Parathyroid adenoma (tissue), 2 donors: ENCODE measurements at regions not wholly inside any gene's neighbourhood (a gene's known extent, or its start where the extent isn't known, plus 50 kb on each side); places are given as distances from the start of the nearest gene placed in this dataset.

Source experiments
- H2AFZ ChIP-seq: fragments of 300-600 bp; sonication (generic); one replicate; pipeline ENCODE4 v1.7.0; 2017; ENCODE audit warnings: antibody characterized with exemption, mild to moderate bottlenecking
- H3K27ac ChIP-seq: fragments of 300-600 bp; sonication (generic); one replicate; pipeline ENCODE4 v1.7.0; 2017
- H3K27me3 ChIP-seq: fragments of 300-600 bp; sonication (generic); one replicate; pipeline ENCODE4 v1.7.0; 2017; ENCODE audit warnings: low read length; ENCODE audit not compliant: control insufficient read depth, insufficient read depth
- H3K36me3 ChIP-seq: fragments of 300-600 bp; sonication (generic); one replicate; pipeline ENCODE4 v1.7.0; 2017; ENCODE audit warnings: low read length; ENCODE audit not compliant: control insufficient read depth, insufficient read depth
- H3K4me1 ChIP-seq: fragments of 300-600 bp; sonication (generic); one replicate; pipeline ENCODE4 v1.7.0; 2017; ENCODE audit warnings: control low read depth
- H3K4me2 ChIP-seq: fragments of 300-600 bp; sonication (generic); one replicate; pipeline ENCODE4 v1.7.0; 2017; ENCODE audit warnings: low read length
- H3K4me3 ChIP-seq: fragments of 300-600 bp; sonication (generic); one replicate; pipeline ENCODE4 v1.7.0; 2017; ENCODE audit warnings: low read depth, low read length
- H3K79me2 ChIP-seq: fragments of 300-600 bp; sonication (generic); one replicate; pipeline ENCODE4 v1.7.0; 2017; ENCODE audit warnings: control low read depth
- H3K9ac ChIP-seq: fragments of 300-600 bp; sonication (generic); one replicate; pipeline ENCODE4 v1.7.0; 2017; ENCODE audit warnings: mild to moderate bottlenecking
- H3K9me3 ChIP-seq: fragments of 300-600 bp; sonication (generic); one replicate; pipeline ENCODE4 v1.7.0; 2017; ENCODE audit warnings: low read length; ENCODE audit not compliant: control insufficient read depth
- TF ChIP-seq, protein P1 (sequence below): fragments of 300-600 bp; sonication (generic); IDR thresholded peaks from one replicate; pipeline ENCODE4 v1.7.0; 2017; ENCODE audit warnings: antibody characterized with exemption, mild to moderate bottlenecking
- donor health status: primary hyperparathyroidism.

- H2AFZ ChIP-seq: peak overlapping the region; percentile 67
- H3K4me3 ChIP-seq: peak overlapping the region; percentile 44
- no peaks in the 10 kb centered on the region for H3K27me3 ChIP-seq
- H3K9ac ChIP-seq: no peak overlapping the region
- no peaks in the 10 kb centered on the region for H3K36me3 ChIP-seq
- H3K4me2 ChIP-seq: peak overlapping the region; percentile 77
- H3K9me3 ChIP-seq: no peaks in the 10 kb centered on the region
- TF ChIP-seq, protein P1, sequence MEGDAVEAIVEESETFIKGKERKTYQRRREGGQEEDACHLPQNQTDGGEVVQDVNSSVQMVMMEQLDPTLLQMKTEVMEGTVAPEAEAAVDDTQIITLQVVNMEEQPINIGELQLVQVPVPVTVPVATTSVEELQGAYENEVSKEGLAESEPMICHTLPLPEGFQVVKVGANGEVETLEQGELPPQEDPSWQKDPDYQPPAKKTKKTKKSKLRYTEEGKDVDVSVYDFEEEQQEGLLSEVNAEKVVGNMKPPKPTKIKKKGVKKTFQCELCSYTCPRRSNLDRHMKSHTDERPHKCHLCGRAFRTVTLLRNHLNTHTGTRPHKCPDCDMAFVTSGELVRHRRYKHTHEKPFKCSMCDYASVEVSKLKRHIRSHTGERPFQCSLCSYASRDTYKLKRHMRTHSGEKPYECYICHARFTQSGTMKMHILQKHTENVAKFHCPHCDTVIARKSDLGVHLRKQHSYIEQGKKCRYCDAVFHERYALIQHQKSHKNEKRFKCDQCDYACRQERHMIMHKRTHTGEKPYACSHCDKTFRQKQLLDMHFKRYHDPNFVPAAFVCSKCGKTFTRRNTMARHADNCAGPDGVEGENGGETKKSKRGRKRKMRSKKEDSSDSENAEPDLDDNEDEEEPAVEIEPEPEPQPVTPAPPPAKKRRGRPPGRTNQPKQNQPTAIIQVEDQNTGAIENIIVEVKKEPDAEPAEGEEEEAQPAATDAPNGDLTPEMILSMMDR: no peak
- H3K79me2 ChIP-seq: no peaks in the 10 kb centered on the region
- peak overlapping the region; percentile 91 for H3K27ac ChIP-seq
- peaks cover 14% of the 10 kb centered on the region for H3K4me1 ChIP-seq
These were observed 315.2 kb downstream of the TFAP2A start for GRCh38 chr6:10099529-10100140.

GRCh38 chr6:10098756-10099528 is 315.9 kb downstream of the TFAP2A start:
- Histone ChIP-seq H2AFZ (peak overlapping the region; percentile 67), H3K27ac (peak overlapping the region; percentile 91), H3K4me3 (peak overlapping the region; percentile 44), H3K4me2 (peak overlapping the region; percentile 77), H3K9ac (no peak overlapping the region), H3K9me3 (no peaks in the 10 kb centered on the region), H3K79me2 (no peaks in the 10 kb centered on the region), H3K27me3 (no peaks in the 10 kb centered on the region), H3K4me1 (peaks cover 14% of the 10 kb centered on the region), H3K36me3 (no peaks in the 10 kb centered on the region)
- TF ChIP-seq, protein P1: no peak

- Histone ChIP-seq H3K27ac (no peak overlapping the region), H3K27me3 (no peaks in the 10 kb centered on the region), H3K9ac (no peak overlapping the region), H3K9me3 (no peaks in the 10 kb centered on the region), H3K36me3 (no peaks in the 10 kb centered on the region), H3K4me2 (no peak overlapping the region), H3K4me3 (no peak overlapping the region), H3K79me2 (no peaks in the 10 kb centered on the region), H2AFZ (no peak overlapping the region), H3K4me1 (no peaks in the 10 kb centered on the region)
- TF ChIP-seq, protein P1: no peak
These were observed 321.6 kb downstream of the TFAP2A start for GRCh38 chr6:10093282-10093681.

GRCh38 chr6:10084111-10084986 is 330.5 kb downstream of the TFAP2A start:
- Histone ChIP-seq H3K4me3 (no peak overlapping the region), H3K4me2 (no peak overlapping the region), H3K9me3 (no peaks in the 10 kb centered on the region), H3K9ac (no peak overlapping the region), H3K4me1 (peaks cover 2% of the 10 kb centered on the region), H2AFZ (no peak overlapping the region), H3K27me3 (no peaks in the 10 kb centered on the region), H3K27ac (no peak overlapping the region), H3K36me3 (no peaks in the 10 kb centered on the region), H3K79me2 (no peaks in the 10 kb centered on the region)
- TF ChIP-seq, protein P1: no peak
